AG08395 (cell line): ENCODE measurements at regions not wholly inside any gene's neighbourhood (a gene's known extent, or its start where the extent isn't known, plus 50 kb on each side); places are given as distances from the start of the nearest gene placed in this dataset.
"Not testable (repeated sequence)": the region's sequence is repeated elsewhere in the genome, so short reads cannot be mapped to it uniquely, and the experiment has no call there.

ENCODE experiments used
- DNase-seq: peaks from one replicate; pipeline ENCODE4 v3.0.0; 2012; ENCODE audit warnings: mixed read lengths, low spot score

- DNase-seq: no peak
Observed at GRCh38 chr14:101080922-101081593, 177.5 kb upstream of the RTL1 start.

GRCh38 chr14:101082036-101082435 is 178.5 kb upstream of the RTL1 start:
- no peak for DNase-seq

DNA sequence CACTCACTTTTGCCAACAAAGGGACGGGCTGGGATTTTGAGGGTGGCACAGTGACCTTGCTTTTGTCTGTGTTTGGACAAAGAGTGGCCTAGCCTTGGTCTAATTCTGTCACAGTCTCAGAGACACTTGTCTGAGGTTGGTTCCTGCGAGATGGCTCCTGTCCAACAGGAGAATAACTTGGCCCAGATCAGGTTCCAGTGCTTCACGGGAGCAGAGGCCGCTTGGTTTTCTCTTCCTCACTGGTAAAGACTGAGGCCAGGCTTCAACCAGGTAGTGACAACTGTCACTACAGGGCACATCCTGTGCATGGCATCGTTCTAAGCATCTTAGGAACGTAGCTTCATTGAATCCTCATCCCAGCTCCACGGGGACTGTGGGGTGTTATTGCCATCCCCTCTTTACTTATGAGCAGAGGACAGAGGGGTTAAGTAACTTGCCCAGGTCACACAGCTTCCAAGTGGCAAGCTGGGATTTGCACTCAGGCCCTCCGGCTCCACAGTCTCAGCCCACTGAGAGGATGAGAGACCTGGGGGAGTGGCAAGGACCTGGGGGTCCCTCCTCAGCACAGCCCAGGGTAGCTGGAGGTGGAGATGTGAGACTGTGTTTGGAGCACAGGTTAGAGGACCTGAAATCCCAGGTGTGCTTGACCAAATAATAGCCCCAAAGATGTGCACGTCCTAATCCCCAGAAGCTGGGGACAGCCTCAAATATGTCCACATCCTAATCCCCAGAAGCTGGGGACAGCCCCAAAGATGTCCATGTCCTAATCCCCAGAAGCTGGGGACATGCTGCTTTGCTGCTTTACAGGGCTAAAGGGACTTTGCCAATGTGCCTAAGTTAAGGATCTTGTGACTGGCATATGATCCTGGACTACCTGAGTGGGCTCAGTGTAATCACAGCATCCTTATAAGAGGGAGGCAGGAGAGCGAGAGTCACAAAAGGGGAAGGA is 179.2 kb upstream of the RTL1 start:
- DNase-seq: no peak

- DNase-seq: no peak
Observed at GRCh38 chr14:101083564-101084435, 180.3 kb upstream of the RTL1 start.

DNA sequence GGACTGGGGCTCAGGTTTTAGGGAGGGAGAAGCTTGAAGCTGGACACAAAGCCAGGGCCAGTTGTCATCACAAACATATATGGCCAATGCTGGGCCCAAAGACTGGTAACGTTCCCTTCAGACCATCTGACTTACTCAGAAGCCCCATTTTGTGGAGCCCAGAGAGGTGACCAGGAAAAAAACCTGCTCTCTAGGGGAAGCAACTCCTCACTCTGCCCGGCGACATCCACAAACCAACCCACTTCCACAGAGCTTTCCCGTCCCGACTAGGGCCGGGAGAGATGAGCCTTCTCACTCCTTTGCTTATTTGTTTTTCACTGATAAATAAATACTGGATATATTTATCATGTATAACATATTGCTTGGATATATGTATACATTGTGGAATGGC is 180.9 kb upstream of the RTL1 start:
- DNase-seq: no peak

DNA sequence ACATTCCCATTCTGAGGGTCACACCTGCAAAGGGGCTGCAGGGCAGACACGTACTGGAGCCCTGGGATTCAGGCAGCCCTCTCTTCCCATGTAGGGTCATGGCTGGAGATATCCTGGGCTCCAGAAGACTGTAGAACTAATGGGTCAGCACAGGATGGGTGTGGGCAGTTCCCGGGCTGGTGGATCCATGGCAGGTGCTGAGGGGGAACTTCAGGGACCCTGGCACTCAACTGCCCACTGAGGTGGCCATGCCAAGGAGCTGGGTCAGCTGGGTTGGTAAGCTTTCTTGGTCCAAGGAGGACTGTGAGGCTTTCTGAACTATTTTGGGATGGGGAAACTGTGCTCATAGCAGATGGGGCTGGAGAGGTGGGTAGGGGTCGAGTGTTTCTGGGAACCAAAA is 183.4 kb upstream of the RTL1 start:
- no peak for DNase-seq

- DNase-seq: no peak
Observed at GRCh38 chr14:101087614-101088394, 184.3 kb upstream of the RTL1 start.

DNA sequence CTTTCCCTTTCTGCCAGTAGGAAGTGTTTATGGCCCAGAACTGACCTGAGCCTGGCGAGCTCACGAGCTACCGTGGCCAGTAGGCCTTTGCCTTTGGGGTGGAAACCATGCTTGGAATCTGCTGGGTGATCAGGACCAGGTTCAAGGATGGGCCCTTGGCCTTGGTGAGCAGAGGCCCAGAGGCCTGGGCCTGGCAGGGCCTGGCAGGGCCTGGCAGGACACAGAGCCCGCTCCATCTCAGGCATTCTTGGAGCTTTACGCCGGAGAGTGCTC is 184.8 kb upstream of the RTL1 start:
- no peak for DNase-seq

DNA sequence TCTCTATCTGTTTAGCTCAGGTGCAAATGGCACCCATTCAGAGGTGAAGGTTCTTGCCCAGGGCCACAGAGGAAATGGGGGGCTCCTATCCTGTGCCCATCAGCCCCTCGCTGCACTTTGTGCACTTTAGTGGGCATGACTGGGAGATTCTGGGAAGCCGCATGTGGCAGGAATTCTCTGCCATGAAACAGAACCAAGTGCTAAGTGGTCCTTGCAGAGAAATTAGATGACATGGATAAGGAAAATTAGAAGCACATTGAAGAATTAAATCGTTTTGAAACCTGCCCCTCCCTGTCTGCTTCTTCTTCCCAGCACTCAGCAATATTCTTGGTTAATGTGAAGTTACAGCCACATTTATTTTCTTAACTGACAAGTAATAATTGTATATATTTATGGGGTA is 185.2 kb upstream of the RTL1 start:
- no peak for DNase-seq

DNA sequence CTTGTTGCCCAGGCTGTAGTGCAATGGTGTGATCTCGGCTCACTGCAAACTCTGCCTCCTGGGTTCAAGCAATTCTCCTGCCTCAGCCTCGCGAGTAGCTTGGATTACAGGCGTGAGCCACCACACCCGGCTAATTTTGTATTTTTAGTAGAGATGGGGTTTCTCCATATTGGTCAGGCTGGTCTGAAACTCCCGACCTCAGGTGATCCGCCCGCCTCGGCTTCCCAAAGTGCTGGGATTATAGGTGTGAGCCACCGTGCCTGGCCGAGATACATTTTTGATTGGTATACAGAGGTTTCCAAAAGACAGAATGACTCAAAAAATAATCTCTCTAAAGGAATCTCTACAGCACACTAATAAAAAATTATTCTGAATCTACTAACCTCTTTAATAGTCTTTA is 187.0 kb upstream of the RTL1 start:
- not testable (repeated sequence) for DNase-seq

DNA sequence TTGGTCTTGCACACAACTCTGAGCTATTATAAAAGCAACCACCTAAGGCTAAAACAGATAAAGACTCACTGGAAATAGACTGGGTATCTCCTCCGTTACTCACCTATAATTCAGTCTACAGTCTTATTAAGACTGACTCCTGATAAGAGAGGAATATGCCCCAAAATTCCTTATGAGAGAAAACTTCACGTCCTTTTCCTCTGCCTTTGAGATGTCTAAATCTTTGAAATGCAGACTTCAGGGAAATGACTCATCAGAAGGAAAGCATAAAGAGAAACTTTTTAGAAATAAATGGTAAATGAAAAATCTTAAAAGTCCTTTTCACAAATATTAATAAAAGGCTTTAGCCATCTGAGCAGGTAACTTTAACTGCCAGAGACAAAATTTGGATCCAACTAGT is 187.5 kb upstream of the RTL1 start:
- no peak for DNase-seq

DNA sequence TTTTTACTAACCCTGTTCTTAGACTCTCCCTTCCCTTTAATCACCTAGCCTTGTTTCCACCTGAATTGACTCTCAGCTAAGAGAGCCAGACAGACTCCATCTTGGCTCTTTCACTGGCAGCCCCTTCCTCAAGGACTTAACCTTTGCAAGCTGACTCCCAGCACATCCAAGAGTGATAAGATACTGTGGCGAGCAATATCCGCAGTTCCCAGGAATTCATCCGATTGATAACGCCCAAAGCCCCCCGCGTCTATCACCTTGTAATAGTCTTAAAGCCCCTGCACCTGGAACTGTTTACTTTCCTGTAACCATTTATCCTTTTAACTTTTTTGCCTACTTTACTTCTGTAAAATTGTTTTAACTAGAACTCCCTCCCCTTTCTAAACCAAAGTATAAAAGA is 191.4 kb upstream of the RTL1 start:
- not testable (repeated sequence) for DNase-seq

- DNase-seq: no peak
Observed at GRCh38 chr14:101096551-101096950, 193.0 kb upstream of the RTL1 start.

DNA sequence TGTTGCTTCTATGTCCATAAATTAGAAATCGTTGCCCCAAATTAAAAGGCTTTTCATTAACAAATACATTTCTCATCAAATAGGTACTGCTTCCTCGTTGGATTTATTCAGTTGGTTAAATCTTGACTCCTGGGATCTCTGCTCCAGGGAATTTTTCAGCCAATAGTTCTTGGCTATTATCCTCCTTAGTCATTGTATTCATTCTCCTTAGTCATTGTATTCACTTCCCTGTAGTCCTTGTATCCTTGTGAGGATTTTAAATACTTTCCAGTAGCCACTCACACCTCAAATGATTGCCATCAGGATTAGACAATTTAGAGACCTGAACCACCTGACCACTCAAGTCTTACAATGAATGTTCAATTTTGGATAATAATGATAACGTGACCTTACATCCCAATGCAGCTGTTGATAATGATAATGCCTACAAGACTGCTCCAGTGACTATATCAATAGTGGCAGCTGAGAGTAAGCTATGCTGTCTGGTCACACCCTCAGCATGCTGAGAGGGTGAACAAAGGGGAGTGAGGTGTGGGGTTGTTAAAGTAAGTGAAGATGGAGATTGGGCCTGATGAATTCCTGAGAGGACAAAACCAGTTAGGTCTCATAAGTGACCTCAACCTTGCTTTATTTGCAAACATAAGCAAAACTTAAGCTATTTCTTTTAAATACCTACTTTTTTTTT is 193.7 kb upstream of the RTL1 start:
- DNase-seq: no peak

- DNase-seq: no peak
Observed at GRCh38 chr14:101098177-101098576, 194.7 kb upstream of the RTL1 start.

- no peak for DNase-seq
Observed at GRCh38 chr14:101098641-101099040, 195.1 kb upstream of the RTL1 start.

DNA sequence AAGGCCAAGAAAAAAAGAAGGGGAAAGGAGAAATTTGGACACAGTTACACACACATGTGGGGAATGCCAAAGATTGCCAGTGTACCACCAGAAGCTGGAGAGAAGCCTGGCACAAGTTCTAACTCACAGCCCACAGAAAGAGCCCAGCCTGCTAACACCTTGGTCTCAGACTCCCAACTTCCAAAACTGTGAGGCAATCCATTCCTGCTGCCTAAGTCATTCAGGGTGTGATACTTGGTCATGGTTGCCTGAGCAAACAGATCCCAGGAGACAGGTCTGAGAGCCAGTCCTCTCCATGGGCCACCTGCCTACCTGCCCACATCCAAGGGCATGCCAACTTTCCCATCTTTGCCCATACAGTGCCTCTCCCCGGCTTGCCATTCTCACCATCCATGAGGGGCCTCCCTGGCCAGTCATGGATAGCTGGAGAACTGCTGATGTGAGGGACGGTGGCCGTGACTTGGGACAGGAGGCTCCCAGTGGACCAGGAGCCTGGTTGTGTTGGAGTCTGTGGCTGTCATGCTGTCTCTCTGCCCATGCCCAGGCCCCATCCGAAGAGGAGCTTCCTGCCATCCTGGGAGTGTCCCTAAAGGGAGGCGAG is 198.0 kb upstream of the RTL1 start:
- no peak for DNase-seq

- no peak for DNase-seq
Observed at GRCh38 chr14:101102875-101103274, 199.4 kb upstream of the RTL1 start.

GRCh38 chr14:101103321-101103901 is 199.9 kb upstream of the RTL1 start:
- DNase-seq: no peak

- no peak for DNase-seq
Observed at GRCh38 chr14:101104485-101104884, 201.0 kb upstream of the RTL1 start.

GRCh38 chr14:101105045-101105444 is 201.5 kb upstream of the RTL1 start:
- DNase-seq: no peak
